HG03159 (cell line): ENCODE measurements at regions not wholly inside any gene's neighbourhood (a gene's known extent, or its start where the extent isn't known, plus 50 kb on each side); places are given as distances from the start of the nearest gene placed in this dataset.
"Not testable (repeated sequence)": the region's sequence is repeated elsewhere in the genome, so short reads cannot be mapped to it uniquely, and the experiment has no call there.

Experiments
- ATAC-seq: cut with Tn5 transposase; IDR thresholded peaks from one replicate; pipeline ENCODE4 v1.9.1; 2021; ENCODE audit warnings: mild to moderate bottlenecking, moderate library complexity; ENCODE audit not compliant: unreplicated experiment

DNA sequence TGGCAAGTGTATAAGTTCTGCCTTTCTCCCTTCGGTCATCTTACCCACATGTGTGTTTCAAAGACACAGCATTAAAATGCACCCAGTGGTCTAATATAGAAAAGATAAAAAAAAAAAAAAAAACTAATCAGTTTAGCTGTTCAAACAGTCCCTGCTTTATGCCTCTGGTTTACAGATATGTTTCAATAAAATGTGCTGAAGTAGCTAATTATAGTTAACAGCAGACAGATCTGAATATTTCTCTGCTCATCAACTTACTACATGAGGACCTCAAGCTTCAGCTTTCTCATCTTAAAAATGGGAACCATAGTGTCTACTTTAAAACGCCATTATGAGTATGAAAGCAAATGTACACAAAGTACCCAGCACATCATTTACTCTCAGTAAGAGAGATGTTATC, 280.6 kb upstream of the DEFB112 start:
- no peak for ATAC-seq

GRCh38 chr6:50330963-50331362, 281.2 kb upstream of the DEFB112 start:
- ATAC-seq, result no peak

- no peak for ATAC-seq
Measured at GRCh38 chr6:50333696-50334095, 284.0 kb upstream of the DEFB112 start.

DNA sequence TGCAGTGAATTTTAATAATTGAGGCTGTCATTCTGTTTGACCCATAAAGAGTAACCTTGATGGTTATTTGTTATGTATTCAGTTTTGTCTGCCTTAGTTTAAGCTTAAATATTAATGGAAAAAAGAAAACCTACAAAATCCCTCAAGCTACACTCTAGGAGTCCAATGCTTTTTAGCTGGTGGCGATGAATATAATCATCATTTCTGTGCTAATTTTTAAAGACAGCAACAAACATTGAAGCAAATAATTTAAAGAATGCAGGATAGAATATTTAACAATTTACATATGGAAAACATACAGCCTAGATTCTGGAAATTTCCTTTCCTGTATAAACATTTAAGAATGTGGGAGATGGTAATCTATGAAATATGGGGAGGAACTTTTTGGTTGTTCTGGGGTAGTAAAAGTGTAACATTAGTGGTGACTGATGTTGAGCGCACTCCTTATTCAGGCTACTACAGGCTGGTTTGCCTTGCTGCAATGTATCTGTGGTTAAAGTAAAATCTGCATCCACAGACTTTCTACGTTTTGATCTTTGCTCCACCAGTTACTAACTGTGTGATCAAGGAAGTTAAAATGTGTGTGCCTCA, 287.9 kb upstream of the DEFB112 start:
- no peak for ATAC-seq

- ATAC-seq, result no peak
Measured at GRCh38 chr6:50353603-50354002, 303.9 kb upstream of the DEFB112 start.

DNA sequence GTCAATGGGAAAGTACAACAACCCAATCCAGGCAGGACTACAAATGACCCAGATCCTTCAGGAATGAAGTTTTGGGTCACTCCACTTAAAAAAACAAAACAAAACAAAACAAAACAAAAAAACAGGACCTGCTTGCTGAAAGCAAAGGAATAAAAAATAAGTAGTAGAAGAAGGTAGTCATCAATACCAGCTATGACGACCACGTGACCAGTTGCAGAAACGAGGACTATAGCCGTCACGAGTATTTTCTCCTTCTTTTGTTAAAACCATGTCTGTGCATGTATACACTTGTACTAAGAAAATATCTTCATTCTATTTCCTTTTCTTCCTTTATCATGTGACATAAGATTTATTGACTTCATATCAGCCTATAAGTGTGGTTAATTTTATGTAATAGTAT, 308.4 kb upstream of the DEFB112 start:
- no peak for ATAC-seq

DNA sequence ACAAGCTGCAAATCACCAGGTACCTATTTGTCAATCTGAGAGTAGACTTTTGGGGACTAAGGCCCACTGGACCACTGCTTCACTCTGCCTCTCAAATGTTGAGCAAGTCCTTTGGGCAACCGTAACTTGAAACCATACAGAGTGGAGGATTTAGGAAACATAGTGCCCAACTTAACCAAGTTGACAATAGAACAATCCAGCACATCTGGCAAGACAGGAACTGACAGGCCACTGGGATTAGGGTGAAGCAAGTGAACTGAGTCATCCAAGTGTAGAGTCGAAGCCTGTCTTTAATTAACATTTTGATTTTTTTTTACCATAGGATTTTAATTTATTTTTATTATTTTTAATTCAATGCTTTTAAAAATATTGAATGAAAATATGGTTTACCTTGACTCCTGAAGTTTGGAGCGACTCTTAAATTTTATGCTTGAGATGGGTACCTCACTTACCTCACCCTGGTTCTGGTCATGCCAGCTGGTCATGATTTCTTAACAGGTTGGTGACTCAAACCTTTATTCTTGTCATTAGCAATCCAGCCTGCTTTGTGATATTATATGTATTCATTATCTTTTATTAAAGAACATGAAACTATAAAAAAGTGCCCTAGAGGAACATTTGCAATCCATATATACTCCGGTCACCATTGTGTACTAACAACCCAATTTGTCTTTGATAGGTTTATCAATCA, 312.1 kb upstream of the DEFB112 start:
- ATAC-seq, result no peak

- ATAC-seq, result no peak
Measured at GRCh38 chr6:50362706-50363105, 313.0 kb upstream of the DEFB112 start.

GRCh38 chr6:50369996-50370395, 320.3 kb upstream of the DEFB112 start:
- no peak for ATAC-seq

DNA sequence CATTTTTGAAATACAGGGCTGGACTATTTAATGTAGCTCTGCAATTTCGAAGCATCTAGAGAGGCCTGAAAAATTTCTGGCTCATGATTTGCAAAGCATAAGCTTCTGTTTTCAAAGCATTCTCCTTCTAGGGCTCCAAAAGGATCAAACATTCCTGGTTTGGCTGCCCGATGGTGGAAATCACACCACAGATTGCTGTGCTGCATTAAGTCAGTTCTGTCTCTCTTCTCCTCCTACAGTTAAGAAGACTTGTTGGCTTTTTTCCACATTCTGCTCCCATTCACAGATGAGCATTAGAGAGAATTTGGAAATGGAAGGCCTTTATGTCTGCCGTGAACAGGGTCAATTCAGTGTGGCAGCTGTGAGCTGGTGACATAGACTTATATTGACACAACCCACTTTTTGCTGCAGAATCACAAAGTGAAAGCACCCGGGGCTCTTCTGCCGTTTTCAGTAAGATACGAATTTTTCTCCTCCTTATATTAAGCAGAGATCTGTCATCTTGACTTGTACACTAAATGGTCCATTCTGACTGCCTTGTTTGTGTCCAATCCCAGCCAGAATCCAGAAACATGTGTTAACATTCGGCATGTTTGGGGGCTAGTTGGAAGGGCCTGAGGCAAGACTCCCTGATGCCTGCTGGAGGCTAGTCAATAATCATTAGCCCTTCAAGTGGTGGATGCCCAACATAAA, 330.8 kb upstream of the DEFB112 start:
- no peak for ATAC-seq

DNA sequence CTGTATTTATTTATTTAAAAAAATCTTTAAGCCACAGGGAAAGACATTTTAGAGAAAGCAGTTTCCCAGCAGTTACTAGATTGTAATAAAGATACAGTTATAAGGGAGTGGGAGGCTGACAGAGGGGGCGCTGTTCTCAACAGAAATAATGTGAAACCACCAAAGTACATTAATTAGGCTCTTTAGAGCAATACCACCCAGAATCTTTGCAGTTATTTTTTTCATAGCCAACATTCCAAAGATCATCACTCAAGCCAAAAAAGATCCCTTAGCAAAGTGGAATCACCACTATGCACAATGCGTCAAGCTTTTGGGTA, 331.3 kb upstream of the DEFB112 start:
- ATAC-seq, result no peak

DNA sequence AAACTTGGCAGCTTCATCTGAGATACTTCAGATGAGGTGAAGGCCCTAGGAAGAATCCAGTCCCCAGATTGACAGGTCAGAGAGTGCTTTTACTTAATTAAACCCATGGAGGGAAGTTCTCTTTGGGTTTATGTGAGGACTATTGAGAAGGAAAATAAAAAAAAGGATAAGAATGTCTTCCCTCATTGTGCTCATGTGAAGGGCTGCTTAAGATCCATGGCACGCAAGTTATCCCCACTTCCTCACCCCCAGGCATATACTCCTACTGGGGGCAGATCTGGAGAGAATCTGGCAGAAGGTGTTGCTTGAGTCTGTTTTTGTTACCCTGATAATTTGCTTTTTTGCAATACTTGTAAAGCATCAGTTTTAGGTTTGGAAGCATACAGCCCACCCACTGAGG, 322.9 kb upstream of the TFAP2D start:
- ATAC-seq, result no peak

- not testable (repeated sequence) for ATAC-seq
Measured at GRCh38 chr6:50394139-50394538, 319.2 kb upstream of the TFAP2D start.

DNA sequence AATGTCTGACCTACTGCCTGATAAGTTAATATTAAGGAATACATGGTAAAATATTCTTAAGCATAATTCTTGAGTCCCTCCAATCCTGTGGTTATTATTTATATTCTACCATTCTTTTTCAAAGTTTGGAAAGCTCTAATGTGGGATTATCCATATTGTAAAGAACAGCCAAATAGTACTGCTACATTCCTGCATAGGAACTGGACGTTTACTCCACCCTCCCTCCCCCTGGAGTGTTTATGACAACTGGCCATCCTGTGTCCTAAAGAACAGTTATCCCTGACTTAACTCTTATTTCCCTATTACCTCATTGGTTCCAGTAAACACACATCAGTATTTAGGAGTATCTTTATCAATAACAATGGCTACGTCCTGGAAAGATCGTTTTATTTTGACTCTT, 308.7 kb upstream of the TFAP2D start:
- ATAC-seq, result no peak

DNA sequence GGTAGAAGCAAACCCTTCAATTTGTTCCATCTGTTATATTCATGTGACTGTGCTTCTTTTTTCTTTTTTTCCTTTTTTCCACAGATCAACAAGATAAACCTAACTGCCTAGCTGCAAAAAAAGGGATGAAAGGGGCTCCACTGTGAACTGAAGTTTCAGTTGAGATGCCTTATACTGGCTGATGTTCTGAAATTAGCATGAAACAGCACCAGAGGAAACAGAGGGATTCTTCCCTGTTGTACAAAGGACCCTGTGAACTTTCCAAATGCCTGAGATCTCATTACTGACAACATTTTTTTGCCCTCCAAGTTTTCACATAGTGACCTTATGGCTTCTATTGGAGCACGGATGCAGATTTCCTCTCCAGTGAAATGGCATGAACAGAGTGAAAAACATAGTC, 302.7 kb upstream of the TFAP2D start:
- no peak for ATAC-seq

DNA sequence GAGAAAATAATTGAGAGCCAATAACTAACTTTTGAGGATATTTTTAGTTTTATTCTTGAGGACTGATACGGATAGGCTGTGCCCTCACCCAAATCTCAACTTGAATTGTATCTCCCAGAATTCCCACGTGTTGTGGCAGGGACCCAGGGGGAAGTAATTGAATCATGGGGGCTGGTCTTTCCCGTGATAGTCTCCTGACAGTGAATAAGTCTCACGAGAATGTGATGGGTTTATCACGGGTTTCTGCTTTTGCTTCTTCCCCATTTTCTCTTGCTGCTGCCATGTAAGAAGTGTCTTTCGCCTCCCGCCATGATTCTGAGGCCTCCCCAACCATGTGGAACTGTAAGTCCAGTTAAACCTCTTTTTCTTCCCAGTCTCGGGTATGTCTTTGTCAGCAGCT, 292.3 kb upstream of the TFAP2D start:
- not testable (repeated sequence) for ATAC-seq

GRCh38 chr6:50427267-50427666, 286.1 kb upstream of the TFAP2D start:
- ATAC-seq, result no peak

- no peak for ATAC-seq
Measured at GRCh38 chr6:50437901-50438300, 275.4 kb upstream of the TFAP2D start.

GRCh38 chr6:50442531-50443040, 270.7 kb upstream of the TFAP2D start:
- no peak for ATAC-seq

- no peak for ATAC-seq
Measured at GRCh38 chr6:50443144-50443543, 270.2 kb upstream of the TFAP2D start.

GRCh38 chr6:50449128-50449527, 264.2 kb upstream of the TFAP2D start:
- no peak for ATAC-seq

GRCh38 chr6:50451826-50452400, 261.4 kb upstream of the TFAP2D start:
- ATAC-seq, result no peak
